HG02763 (cell line): ENCODE measurements at regions not wholly inside any gene's neighbourhood (a gene's known extent, or its start where the extent isn't known, plus 50 kb on each side); places are given as distances from the start of the nearest gene placed in this dataset.
"Not testable (repeated sequence)": the region's sequence is repeated elsewhere in the genome, so short reads cannot be mapped to it uniquely, and the experiment has no call there.

Source experiments
- ATAC-seq: cut with Tn5 transposase; IDR thresholded peaks from one replicate; pipeline ENCODE4 v1.9.1; 2021; ENCODE audit warnings: mild to moderate bottlenecking, moderate library complexity; ENCODE audit not compliant: unreplicated experiment

GRCh38 chr5:99348597-99348996 is 419.8 kb upstream of the CHD1 start:
- no peak for ATAC-seq

GRCh38 chr5:99339758-99340157 is 411.0 kb upstream of the CHD1 start:
- not testable (repeated sequence) for ATAC-seq

GRCh38 chr5:99334936-99335335 is 406.1 kb upstream of the CHD1 start:
- ATAC-seq = no peak

GRCh38 chr5:99331061-99331460 is 402.3 kb upstream of the CHD1 start:
- ATAC-seq = no peak

GRCh38 chr5:99320436-99320835 is 391.6 kb upstream of the CHD1 start:
- ATAC-seq = no peak

- no peak for ATAC-seq
These were observed 388.3 kb upstream of the CHD1 start for GRCh38 chr5:99317136-99317535.

- no peak for ATAC-seq
These were observed 387.7 kb upstream of the CHD1 start for GRCh38 chr5:99316484-99316883.

GRCh38 chr5:99315413-99316183 is 386.8 kb upstream of the CHD1 start:
- no peak for ATAC-seq

GRCh38 chr5:99314721-99315120 is 385.9 kb upstream of the CHD1 start:
- ATAC-seq = no peak

- no peak for ATAC-seq
These were observed 379.3 kb upstream of the CHD1 start for GRCh38 chr5:99308131-99308530.

- no peak for ATAC-seq
These were observed 376.3 kb upstream of the CHD1 start for GRCh38 chr5:99305045-99305580.

- ATAC-seq = no peak
These were observed 356.8 kb upstream of the CHD1 start for GRCh38 chr5:99285606-99286005.

- no peak for ATAC-seq
These were observed 346.3 kb upstream of the CHD1 start for GRCh38 chr5:99275128-99275527.

- no peak for ATAC-seq
These were observed 343.8 kb upstream of the CHD1 start for GRCh38 chr5:99272576-99272975.

- no peak for ATAC-seq
These were observed 330.0 kb upstream of the CHD1 start for GRCh38 chr5:99258819-99259218.

- no peak for ATAC-seq
These were observed 319.3 kb upstream of the CHD1 start for GRCh38 chr5:99248066-99248465.

GRCh38 chr5:99247346-99247745 is 318.5 kb upstream of the CHD1 start:
- ATAC-seq = no peak

GRCh38 chr5:99243111-99243510 is 314.3 kb upstream of the CHD1 start:
- no peak for ATAC-seq

- no peak for ATAC-seq
These were observed 311.1 kb upstream of the CHD1 start for GRCh38 chr5:99239826-99240360.

GRCh38 chr5:99191206-99191745 is 262.5 kb upstream of the CHD1 start:
- no peak for ATAC-seq

GRCh38 chr5:99187611-99188010 is 258.8 kb upstream of the CHD1 start:
- ATAC-seq = no peak

- ATAC-seq = no peak
These were observed 250.4 kb upstream of the CHD1 start for GRCh38 chr5:99179206-99179605.
